ENCODE measurements at regions not wholly inside any gene's neighbourhood (a gene's known extent, or its start where the extent isn't known, plus 50 kb on each side); places are given as distances from the start of the nearest gene placed in this dataset.

DNA sequence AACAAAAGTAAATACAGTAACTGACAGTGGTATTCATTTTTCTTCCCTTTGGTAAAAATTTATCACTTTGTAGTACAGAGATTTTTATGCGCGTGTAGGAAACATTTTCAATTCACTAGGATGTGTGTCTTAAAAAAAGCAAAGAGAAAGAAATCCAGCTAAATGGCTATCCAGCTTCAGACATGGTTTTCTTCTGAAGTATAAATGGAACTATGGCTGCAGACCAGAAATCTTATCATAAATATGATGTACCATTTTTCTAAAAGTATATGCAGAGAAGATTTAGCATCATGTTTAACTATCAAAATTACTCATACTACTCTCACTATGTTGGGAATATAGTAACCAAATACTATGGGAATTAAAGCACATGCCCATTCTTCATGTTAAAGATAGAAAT is 328.4 kb upstream of the SMIM30 start:
- DNase-seq: no peak
- no peaks in the 10 kb centered on the region for H3K4me1 ChIP-seq (ENCODE audit: control insufficient read depth, insufficient read depth, low read depth, low read length)
- H2BK120ac ChIP-seq (ENCODE audit: low read depth, low read length): no peak overlapping the region
- H2AFZ ChIP-seq (ENCODE audit: low read depth, low read length): no peak overlapping the region
- H3K79me1 ChIP-seq (replicated peaks; ENCODE audit: low read length, poor library complexity, severe bottlenecking): no peaks in the 10 kb centered on the region
- H3K18ac ChIP-seq (ENCODE audit: low read depth in 1 of 2, low read length in 2 of 2): no peak overlapping the region
- no peak overlapping the region for H3K27ac ChIP-seq (ENCODE audit: low read length, poor library complexity, severe bottlenecking)
- H2BK5ac ChIP-seq (ENCODE audit: low read depth, low read length, poor library complexity, severe bottlenecking): no peak overlapping the region
- no peak overlapping the region for H3K4ac ChIP-seq (ENCODE audit: low read depth in 1 of 2, low read length in 2 of 2)
- H3K14ac ChIP-seq (ENCODE audit: low read length in 2 of 2): no peak overlapping the region
- no peak overlapping the region for H2AK5ac ChIP-seq (ENCODE audit: low read length, severe bottlenecking)
- H3K9me3 ChIP-seq (ENCODE audit: control insufficient read depth, low read length): no peaks in the 10 kb centered on the region
- no peak overlapping the region for H3K23ac ChIP-seq (ENCODE audit: low read length in 2 of 2)
- H3K36me3 ChIP-seq (ENCODE audit: control insufficient read depth in 1 of 2, insufficient read depth in 2 of 2, low read depth in 1 of 2, low read length in 2 of 2): no peaks in the 10 kb centered on the region
- no CpG with 5 or more reads among the region's 2 CpGs for WGBS
- no peak overlapping the region for H3K4me2 ChIP-seq (ENCODE audit: low read length, poor library complexity, severe bottlenecking)
- no peak overlapping the region for H3K9ac ChIP-seq (ENCODE audit: low read length)
- H4K91ac ChIP-seq (ENCODE audit: low read length): no peak overlapping the region
- H2BK15ac ChIP-seq (ENCODE audit: low read depth, poor library complexity, severe bottlenecking): no peak overlapping the region
- H2BK12ac ChIP-seq (ENCODE audit: low read length in 2 of 2): no peak overlapping the region
- H3K4me3 ChIP-seq (ENCODE audit: insufficient read depth in 1 of 2, low read depth in 1 of 2, low read length in 2 of 2): no peak overlapping the region
- no peak overlapping the region for H4K8ac ChIP-seq (ENCODE audit: low read length)
- peaks cover 0 to 11% of the 10 kb centered on the region in 2 experiments for H3K27me3 ChIP-seq (ENCODE audit: control insufficient read depth in 1 of 2, insufficient read depth in 1 of 2, low read length in 2 of 2)

DNA sequence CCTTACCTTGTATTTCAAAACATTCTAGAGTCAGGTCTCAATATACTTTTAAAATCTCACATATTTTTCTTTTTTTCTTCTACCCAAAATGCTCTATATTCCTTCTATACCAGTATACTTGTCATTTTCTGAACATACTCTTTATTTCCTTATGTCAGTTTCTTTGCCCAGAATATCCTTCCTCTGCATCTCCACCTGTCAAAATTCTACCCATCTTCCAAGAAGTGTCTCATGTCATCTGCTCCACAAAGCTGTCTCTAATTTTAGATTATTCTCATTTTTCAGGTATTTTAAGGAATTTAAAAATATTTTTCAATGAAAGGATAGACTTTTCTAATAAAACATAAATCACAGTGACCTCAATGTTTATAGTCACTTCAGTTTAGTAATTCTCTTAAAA is 328.0 kb upstream of the SMIM30 start:
- Histone ChIP-seq H3K9me3 (ENCODE audit: control insufficient read depth, low read length) (no peaks in the 10 kb centered on the region), H2BK12ac (ENCODE audit: low read length in 2 of 2) (no peak overlapping the region), H4K8ac (ENCODE audit: low read length) (no peak overlapping the region), H2AK5ac (ENCODE audit: low read length, severe bottlenecking) (no peak overlapping the region), H3K27me3 (ENCODE audit: control insufficient read depth in 1 of 2, insufficient read depth in 1 of 2, low read length in 2 of 2) (peaks cover 0 to 15% of the 10 kb centered on the region in 2 experiments), H3K79me1 (replicated peaks; ENCODE audit: low read length, poor library complexity, severe bottlenecking) (no peaks in the 10 kb centered on the region), H2AFZ (ENCODE audit: low read depth, low read length) (no peak overlapping the region), H3K4ac (ENCODE audit: low read depth in 1 of 2, low read length in 2 of 2) (no peak overlapping the region), H3K14ac (ENCODE audit: low read length in 2 of 2) (no peak overlapping the region), H3K4me1 (ENCODE audit: control insufficient read depth, insufficient read depth, low read depth, low read length) (no peaks in the 10 kb centered on the region), H3K4me2 (ENCODE audit: low read length, poor library complexity, severe bottlenecking) (no peak overlapping the region), H3K18ac (ENCODE audit: low read depth in 1 of 2, low read length in 2 of 2) (no peak overlapping the region), H3K4me3 (ENCODE audit: insufficient read depth in 1 of 2, low read depth in 1 of 2, low read length in 2 of 2) (no peak overlapping the region), H3K27ac (ENCODE audit: low read length, poor library complexity, severe bottlenecking) (no peak overlapping the region), H2BK120ac (ENCODE audit: low read depth, low read length) (no peak overlapping the region), H4K91ac (ENCODE audit: low read length) (no peak overlapping the region), H3K36me3 (ENCODE audit: control insufficient read depth in 1 of 2, insufficient read depth in 2 of 2, low read depth in 1 of 2, low read length in 2 of 2) (no peaks in the 10 kb centered on the region), H2BK15ac (ENCODE audit: low read depth, poor library complexity, severe bottlenecking) (no peak overlapping the region), H3K23ac (ENCODE audit: low read length in 2 of 2) (no peak overlapping the region), H2BK5ac (ENCODE audit: low read depth, low read length, poor library complexity, severe bottlenecking) (no peak overlapping the region), H3K9ac (ENCODE audit: low read length) (no peak overlapping the region)
- DNase-seq: no peak

DNA sequence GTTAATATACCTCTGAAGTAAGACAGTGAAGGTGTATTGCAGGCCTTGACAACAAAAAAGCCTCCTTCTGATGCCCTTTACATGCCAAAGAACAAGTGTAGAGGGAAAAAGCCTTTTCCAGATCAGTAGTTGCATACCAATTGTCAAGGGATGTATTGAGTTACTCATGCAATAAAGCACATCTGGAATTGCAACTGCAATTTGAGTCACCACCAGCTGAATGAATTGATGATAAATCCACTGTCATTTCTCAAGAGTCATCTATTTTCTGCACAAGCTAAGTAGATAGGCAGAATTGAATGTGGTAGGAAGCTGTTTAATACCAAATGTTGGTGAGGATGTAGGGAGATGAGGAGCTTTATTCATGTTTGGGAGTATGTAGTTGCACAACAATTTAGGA is 325.9 kb upstream of the SMIM30 start:
- Histone ChIP-seq H3K9ac (ENCODE audit: low read length) (no peak overlapping the region), H3K14ac (ENCODE audit: low read length in 2 of 2) (no peak overlapping the region), H2AK5ac (ENCODE audit: low read length, severe bottlenecking) (no peak overlapping the region), H3K79me1 (replicated peaks; ENCODE audit: low read length, poor library complexity, severe bottlenecking) (no peaks in the 10 kb centered on the region), H3K4ac (ENCODE audit: low read depth in 1 of 2, low read length in 2 of 2) (no peak overlapping the region), H3K4me3 (ENCODE audit: insufficient read depth in 1 of 2, low read depth in 1 of 2, low read length in 2 of 2) (no peak overlapping the region), H3K36me3 (ENCODE audit: control insufficient read depth in 1 of 2, insufficient read depth in 2 of 2, low read depth in 1 of 2, low read length in 2 of 2) (no peaks in the 10 kb centered on the region), H3K9me3 (ENCODE audit: control insufficient read depth, low read length) (no peaks in the 10 kb centered on the region), H3K4me1 (ENCODE audit: control insufficient read depth, insufficient read depth, low read depth, low read length) (no peaks in the 10 kb centered on the region), H3K27me3 (ENCODE audit: control insufficient read depth in 1 of 2, insufficient read depth in 1 of 2, low read length in 2 of 2) (peaks cover 0 to 18% of the 10 kb centered on the region in 2 experiments), H2BK15ac (ENCODE audit: low read depth, poor library complexity, severe bottlenecking) (no peak overlapping the region), H2AFZ (ENCODE audit: low read depth, low read length) (no peak overlapping the region), H4K91ac (ENCODE audit: low read length) (no peak overlapping the region), H2BK5ac (ENCODE audit: low read depth, low read length, poor library complexity, severe bottlenecking) (no peak overlapping the region), H2BK12ac (ENCODE audit: low read length in 2 of 2) (no peak overlapping the region), H4K8ac (ENCODE audit: low read length) (no peak overlapping the region), H3K4me2 (ENCODE audit: low read length, poor library complexity, severe bottlenecking) (no peak overlapping the region), H3K27ac (ENCODE audit: low read length, poor library complexity, severe bottlenecking) (no peak overlapping the region), H3K18ac (ENCODE audit: low read depth in 1 of 2, low read length in 2 of 2) (no peak overlapping the region), H3K23ac (ENCODE audit: low read length in 2 of 2) (no peak overlapping the region), H2BK120ac (ENCODE audit: low read depth, low read length) (no peak overlapping the region)
- DNase-seq: no peak

DNA sequence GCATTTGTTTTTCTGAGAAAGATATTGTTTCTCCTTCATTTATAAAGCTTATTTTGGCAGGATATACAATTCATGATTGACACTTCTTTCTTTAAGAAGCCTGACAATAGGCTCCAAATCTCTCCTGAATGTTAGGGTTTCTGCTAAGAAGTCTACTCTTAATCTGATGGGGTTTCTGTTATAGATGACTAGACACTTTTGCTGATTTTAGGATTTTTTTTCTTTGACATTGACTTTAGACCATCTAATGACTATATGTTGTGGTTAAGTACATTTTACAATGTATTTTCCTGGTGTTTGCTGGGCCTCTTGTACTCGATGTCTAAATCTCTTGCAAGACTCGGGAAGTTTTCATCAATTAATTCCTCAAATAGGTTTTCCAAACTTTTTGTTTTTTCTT is 321.8 kb upstream of the SMIM30 start:
- DNase-seq: no peak
- no peak overlapping the region for H3K14ac ChIP-seq (ENCODE audit: low read length in 2 of 2)
- no peak overlapping the region for H4K91ac ChIP-seq (ENCODE audit: low read length)
- no peak overlapping the region for H2BK15ac ChIP-seq (ENCODE audit: low read depth, poor library complexity, severe bottlenecking)
- H2AFZ ChIP-seq (ENCODE audit: low read depth, low read length): no peak overlapping the region
- H3K4me2 ChIP-seq (ENCODE audit: low read length, poor library complexity, severe bottlenecking): no peak overlapping the region
- H3K9ac ChIP-seq (ENCODE audit: low read length): no peak overlapping the region
- no peak overlapping the region for H3K4ac ChIP-seq (ENCODE audit: low read depth in 1 of 2, low read length in 2 of 2)
- H2AK5ac ChIP-seq (ENCODE audit: low read length, severe bottlenecking): no peak overlapping the region
- no peak overlapping the region for H2BK120ac ChIP-seq (ENCODE audit: low read depth, low read length)
- H3K79me1 ChIP-seq (replicated peaks; ENCODE audit: low read length, poor library complexity, severe bottlenecking): no peaks in the 10 kb centered on the region
- no peak overlapping the region for H3K18ac ChIP-seq (ENCODE audit: low read depth in 1 of 2, low read length in 2 of 2)
- H2BK5ac ChIP-seq (ENCODE audit: low read depth, low read length, poor library complexity, severe bottlenecking): no peak overlapping the region
- H3K4me3 ChIP-seq (ENCODE audit: insufficient read depth in 1 of 2, low read depth in 1 of 2, low read length in 2 of 2): no peak overlapping the region
- H3K27me3 ChIP-seq (ENCODE audit: control insufficient read depth in 1 of 2, insufficient read depth in 1 of 2, low read length in 2 of 2): peaks cover 0 to 17% of the 10 kb centered on the region in 2 experiments
- no peak overlapping the region for H3K23ac ChIP-seq (ENCODE audit: low read length in 2 of 2)
- no peaks in the 10 kb centered on the region for H3K36me3 ChIP-seq (ENCODE audit: control insufficient read depth in 1 of 2, insufficient read depth in 2 of 2, low read depth in 1 of 2, low read length in 2 of 2)
- no peak overlapping the region for H4K8ac ChIP-seq (ENCODE audit: low read length)
- peaks cover 8% of the 10 kb centered on the region for H3K9me3 ChIP-seq (ENCODE audit: control insufficient read depth, low read length)
- no peak overlapping the region for H3K27ac ChIP-seq (ENCODE audit: low read length, poor library complexity, severe bottlenecking)
- no peak overlapping the region for H2BK12ac ChIP-seq (ENCODE audit: low read length in 2 of 2)
- H3K4me1 ChIP-seq (ENCODE audit: control insufficient read depth, insufficient read depth, low read depth, low read length): no peaks in the 10 kb centered on the region
- WGBS: no CpG with 5 or more reads among the region's 2 CpGs
